ENCODE measurements at regions not wholly inside any gene's neighbourhood (a gene's known extent, or its start where the extent isn't known, plus 50 kb on each side); places are given as distances from the start of the nearest gene placed in this dataset.
A peak's percentile ranks its signal among the peaks of the same experiment; 100 is the strongest.
"Not testable (repeated sequence)": the region's sequence is repeated elsewhere in the genome, so short reads cannot be mapped to it uniquely, and the experiment has no call there.

DNA sequence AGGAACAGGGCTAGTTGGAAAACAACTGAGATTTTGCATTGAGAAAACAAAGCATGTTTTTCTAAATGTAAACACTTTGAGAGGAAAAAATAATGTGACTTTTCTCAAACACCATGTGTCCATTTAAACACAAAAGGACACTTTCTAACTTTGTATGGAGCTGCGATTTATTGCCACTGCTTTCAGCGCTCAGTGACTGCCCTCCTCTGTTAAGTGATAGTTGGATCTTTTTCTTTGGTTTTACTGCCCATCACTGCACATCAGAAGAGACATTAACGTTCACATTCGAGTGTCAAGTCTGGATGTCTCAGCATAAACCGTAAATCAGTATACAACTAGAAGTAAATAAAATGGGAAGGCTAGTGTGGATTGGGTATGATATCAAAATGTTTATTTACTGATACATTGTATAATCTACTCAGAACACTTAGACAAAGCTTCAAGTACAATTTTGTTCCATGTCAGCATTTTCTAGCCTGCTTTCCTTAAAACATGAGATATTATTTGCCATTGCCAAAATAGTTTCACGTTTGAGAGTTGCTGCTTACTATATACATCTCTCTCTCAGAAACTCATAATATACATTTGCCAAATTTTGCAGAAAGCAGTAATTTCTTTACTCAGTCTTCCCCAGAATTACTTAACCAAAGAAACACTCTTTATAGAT is 237.6 kb downstream of the IKZF2 start:
- no peak for DNase-seq (ENCODE audit: low read depth)

DNA sequence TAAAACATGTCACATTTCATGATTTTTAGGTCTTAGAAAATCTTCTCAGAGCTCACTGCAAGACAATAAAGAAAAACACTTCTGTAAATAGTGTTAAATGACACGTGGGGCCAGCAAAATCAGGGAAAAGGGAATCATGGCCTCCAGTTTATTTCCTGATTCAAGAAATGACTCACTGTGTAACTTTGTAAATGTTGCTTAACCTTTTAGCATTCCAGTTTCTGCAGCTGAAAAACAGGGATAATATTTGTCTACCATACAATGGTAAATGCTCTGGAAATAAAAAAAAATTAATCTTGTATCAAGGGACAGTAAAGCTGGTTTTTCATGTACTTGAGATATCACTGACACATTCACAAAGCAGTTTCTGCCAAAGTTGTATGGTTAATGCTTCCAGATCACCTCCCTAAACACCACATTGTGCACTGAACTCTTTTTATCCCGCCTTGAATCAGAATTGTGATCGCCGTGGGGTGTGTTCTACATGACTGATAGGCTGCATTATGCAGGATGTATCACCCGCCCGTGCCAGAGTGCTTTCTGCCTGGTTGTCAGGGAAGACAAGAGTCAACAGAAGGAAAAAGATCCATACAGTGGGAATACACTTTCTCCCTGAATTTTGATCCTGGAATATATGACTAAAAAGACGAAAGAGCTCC is 238.8 kb downstream of the IKZF2 start:
- peak; percentile 54 for DNase-seq (ENCODE audit: low read depth)

DNA sequence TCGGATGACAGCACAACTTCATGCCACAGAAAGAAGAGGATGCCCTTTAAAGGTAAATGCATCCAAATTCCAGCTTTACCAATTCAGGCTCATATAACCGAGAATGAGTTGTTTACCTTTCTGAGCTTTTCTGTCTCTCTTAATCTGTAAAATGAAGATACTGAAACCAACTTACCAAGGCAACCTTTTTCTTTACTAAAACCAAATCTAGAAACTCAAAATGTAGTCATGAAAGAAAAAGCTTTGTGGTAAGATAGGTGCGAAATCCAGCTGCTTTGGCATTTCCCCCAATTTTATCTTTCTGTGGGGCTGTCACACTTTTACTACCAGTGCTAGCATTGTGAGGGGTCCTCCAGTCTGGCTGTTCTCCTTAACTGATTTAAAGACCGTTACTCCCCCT is 240.4 kb downstream of the IKZF2 start:
- no peak for DNase-seq (ENCODE audit: low read depth)

- peak; percentile 30 for DNase-seq (ENCODE audit: low read depth)
Measured at GRCh38 chr2:212908682-212909435, 242.6 kb downstream of the IKZF2 start.

DNA sequence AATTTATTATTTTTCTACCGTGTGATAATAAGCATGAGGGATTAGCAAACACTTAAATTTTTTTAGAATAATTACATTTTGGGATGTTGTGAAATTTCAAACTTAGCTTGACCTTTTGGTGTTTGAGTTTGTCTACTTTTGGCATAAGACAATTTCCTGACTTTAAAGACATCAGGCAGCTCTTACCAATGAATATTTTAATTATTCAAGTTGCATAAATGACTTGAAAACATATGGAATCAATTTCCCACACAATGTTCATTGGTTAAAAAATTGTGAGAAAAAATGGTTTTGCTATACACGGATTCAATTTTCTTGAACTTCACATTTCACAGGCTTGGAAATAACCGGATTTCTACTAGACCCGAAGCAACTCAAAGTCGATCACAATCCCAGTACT is 243.4 kb downstream of the IKZF2 start:
- no peak for DNase-seq (ENCODE audit: low read depth)

- no peak for DNase-seq (ENCODE audit: low read depth)
Measured at GRCh38 chr2:212906620-212907019, 244.8 kb downstream of the IKZF2 start.

DNA sequence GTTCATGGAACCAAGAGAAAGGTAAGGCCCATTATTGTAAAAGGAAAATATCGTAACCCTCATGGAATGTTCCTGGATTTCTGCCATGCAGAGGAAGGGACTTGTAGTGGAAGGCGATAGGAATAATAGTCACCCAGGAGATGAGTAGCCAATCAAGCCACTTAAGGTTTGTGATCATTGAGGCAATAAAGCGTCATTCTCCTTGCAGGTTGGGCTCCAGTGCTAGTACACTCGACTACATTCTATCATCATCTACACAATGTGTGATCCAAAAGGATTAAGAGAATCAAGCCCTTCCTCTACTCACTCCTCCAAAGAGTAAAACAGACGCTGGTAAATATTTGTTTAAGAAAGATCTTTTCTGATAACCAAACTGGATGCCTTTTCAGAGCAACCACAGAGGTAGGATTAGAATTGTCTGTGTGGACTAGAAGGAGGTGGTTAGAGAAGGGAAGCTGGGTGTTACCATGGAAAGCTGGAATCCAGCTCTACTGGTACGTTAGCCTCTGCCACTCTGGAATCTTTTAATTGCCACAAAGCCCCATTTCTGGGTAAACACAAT is 245.7 kb downstream of the IKZF2 start:
- no peak for DNase-seq (ENCODE audit: low read depth)

DNA sequence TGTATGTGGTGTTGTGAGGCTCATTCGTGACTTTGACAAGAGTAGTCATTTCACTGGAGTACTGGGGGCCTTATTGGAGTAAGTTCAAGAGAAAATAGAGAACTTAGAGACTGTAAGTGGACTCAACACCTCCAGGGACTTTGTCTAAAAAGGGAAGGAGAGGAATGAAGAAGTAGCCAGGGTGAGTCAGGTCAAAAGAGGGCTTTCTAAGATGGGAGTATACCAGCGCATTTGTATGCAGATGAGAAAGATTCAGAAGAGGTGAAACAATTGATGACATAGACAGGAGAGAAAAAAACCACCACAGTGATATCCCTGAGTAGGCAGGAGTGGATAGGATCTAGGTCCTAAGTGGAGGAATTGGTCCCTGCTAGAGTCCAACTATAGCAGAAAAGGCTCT is 246.8 kb downstream of the IKZF2 start:
- DNase-seq (ENCODE audit: low read depth): no peak

- DNase-seq (ENCODE audit: low read depth): no peak
Measured at GRCh38 chr2:212903413-212903812, 248.0 kb downstream of the IKZF2 start.

GRCh38 chr2:212902421-212902820 is 249.0 kb downstream of the IKZF2 start:
- DNase-seq (ENCODE audit: low read depth): no peak

DNA sequence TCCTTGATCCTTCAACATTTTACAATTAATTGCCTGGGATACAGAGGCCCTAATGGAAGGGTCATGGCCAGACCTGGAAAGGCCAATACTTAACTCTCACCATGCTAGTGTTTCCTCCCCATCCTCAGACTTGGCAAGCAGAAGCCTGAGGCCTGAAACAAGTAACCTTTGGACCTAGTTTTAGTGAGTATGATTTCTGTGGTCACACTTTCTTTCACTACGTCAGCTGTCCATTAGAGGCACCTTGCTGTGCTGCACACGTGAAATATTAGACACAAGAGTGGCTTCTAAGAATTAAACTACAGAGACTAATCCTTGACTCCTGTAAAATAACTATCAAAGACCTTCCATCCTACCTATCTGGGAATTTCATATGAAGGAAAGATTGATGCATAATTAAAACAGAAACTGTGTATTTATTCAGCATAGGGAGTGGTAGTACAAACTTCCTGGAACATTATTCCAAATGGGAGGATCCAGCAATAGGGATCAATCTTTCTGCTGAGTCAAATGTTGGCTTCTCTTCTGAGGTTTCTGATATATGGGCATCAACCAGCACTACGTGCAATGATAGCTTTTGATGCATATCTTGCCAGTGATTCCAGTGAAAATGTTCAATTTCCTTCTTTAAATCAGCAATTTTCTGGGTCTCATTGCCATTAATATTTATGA is 249.7 kb downstream of the IKZF2 start:
- no peak for DNase-seq (ENCODE audit: low read depth)

DNA sequence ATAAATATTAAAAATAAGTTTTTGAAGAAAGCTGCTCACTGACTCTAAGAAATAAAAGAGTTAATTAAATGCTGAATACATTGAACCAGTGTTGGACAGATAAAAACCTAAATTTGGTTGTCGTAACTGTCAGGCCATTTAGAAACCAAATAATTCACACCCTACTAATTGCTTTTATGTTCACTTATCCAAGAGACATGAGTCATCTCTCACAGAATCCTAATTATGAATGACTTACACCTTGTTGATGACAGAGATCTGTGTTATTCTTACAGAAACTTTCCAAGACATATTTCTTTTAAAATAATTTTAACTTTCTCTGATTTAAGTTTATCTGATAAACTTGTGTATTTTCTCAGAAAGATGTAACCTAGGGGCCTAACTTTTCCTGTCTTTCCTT is 250.7 kb downstream of the IKZF2 start:
- no peak for DNase-seq (ENCODE audit: low read depth)

- DNase-seq (ENCODE audit: low read depth): no peak
Measured at GRCh38 chr2:212898011-212898410, 253.4 kb downstream of the IKZF2 start.

DNA sequence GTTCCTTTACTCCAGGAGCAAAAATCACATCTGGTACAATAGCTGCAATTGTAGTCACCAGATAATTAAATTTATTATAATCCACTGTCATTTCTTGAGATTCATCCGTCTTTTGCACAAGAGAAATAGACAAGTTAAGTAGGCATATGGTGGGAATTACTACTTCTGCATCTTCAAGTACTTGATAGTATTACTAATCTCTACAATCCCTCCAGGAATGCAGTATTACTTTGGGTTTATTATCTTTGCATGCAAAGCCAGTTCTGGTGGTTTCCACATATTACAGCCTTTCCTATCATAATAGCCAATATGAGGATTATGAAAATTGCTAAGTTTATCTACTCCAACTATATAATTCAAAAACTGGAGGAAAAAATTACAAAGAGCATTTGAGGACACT is 254.1 kb downstream of the IKZF2 start:
- peak; percentile 21 for DNase-seq (ENCODE audit: low read depth)

DNA sequence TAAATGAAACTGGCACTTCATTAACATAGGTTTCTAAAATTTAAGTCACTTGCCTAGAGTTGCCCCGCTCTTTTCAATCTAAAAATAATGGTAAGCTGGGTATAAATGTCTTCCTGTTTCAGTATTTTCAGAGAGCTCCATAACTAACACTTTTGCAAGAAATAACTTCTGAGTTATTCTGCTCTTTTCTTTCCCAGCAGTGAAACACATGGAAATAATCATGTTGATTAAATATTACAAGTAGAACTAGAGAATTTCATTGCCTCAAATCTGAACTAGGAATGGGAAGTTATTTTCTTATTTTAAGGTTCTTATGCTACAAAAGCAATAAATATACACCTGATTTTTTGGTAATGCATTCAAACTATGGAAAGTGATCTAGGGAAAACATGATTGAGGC is 257.4 kb downstream of the IKZF2 start:
- DNase-seq (ENCODE audit: low read depth): no peak

DNA sequence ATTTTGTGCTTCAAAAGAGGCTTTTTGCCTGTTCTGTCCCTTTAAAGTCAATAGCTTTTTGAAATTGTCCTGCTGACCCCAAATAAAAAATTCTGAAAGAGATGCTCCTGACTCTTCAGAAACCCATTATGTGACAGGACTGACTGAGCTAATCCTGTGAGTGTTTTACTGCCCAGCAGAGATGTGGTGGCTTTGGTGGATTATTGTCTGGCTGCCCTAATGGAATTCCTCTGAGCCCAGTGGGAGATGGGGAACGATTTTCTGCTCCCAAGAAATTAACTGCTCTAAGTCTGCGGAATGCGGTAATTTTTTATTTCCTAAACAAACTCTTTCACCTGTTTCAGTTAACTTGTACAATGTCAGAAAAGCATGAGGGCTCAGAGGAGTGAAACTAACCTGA is 258.2 kb downstream of the IKZF2 start:
- DNase-seq (ENCODE audit: low read depth): no peak

DNA sequence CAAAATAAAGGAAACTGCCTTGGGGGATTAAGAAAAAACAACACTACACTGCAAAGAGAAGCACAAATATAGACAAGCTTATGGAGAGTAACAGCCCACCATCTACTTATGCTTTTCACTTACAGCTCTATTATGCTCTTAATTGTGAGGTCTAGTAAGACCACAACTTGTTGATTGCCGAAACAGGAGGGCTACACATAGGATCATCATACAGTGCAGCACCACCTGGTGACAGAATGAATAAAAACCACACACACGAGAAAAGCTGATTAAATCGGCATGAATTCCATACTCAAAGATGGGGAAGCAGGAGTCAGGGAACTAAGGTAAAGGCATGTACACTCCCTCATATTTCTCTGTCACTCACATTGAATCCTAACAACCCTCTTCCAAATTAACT is 259.2 kb downstream of the IKZF2 start:
- DNase-seq (ENCODE audit: low read depth): peak; percentile 21

DNA sequence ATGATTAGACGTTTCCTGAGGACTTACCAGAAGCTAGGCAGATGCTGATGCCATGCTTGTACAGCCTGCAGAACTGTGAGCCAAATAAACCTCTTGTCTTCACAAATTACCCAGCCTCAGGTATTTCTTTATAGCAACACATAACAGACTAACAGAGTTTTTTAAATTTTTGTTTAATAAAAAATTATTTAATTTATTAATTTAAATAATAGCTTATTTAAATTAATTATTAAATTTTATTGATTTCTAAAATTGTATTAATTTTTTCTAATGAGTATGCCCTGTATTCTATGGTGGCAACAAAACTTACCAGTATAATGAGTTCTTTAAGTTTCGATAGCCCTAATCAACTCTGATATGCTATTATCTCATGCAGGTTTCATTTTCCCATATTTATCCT is 259.8 kb downstream of the IKZF2 start:
- no peak for DNase-seq (ENCODE audit: low read depth)

DNA sequence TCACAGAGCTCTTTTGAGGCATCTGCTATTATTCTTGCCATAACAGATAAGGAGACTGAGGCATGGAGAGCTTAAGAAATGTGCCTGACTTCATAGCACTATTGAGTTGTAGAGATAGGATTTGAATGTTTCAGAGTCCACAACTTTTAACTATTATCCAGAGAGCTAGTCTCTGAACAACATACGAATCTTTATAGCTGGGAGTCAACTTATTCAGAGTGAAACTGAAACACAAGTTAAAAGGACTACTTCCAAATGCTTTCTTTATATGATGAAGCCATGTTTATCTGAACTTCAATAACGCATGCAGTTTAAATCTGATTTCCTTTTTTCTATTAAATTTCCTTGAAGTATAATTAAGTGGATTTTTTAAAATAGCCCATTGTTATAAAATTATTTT is 268.8 kb downstream of the IKZF2 start:
- DNase-seq (ENCODE audit: low read depth): no peak

DNA sequence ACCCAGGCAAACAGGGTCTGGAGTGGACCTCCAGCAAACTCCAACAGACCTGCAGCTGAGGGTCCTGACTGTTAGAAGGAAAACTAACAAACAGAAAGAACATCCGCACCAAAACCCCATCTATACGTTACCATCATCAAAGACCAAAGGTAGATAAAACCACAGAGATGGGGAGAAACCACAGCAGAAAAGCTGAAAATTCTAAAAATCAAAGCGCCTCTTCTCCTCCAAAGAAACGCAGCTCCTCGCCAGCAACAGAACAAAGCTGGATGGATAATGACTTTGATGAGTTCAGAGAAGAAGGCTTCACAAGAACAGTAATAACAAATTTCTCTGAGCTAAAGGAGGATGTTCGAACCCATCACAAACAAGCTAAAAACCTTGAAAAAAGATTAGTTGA is 274.9 kb downstream of the IKZF2 start:
- DNase-seq (ENCODE audit: low read depth): not testable (repeated sequence)

DNA sequence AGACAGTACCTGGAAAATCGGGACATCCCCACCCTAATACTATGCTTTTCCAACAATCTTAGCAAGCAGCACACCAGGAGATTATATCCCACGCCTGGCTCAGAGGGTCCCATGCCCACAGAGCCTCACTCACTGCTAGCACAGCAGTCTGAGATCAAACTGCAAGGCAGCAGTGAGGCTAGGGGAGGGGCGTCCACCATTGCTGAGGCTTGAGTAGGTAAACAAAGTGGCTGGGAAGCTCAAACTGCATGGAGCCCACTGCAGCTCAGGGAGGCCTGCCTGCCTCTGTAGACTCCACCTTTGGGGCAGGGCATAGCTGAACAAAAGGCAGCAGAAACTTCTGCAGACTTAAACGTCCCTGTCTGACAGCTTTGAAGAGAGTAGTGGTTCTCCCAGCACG is 275.5 kb downstream of the IKZF2 start:
- not testable (repeated sequence) for DNase-seq (ENCODE audit: low read depth)

DNA sequence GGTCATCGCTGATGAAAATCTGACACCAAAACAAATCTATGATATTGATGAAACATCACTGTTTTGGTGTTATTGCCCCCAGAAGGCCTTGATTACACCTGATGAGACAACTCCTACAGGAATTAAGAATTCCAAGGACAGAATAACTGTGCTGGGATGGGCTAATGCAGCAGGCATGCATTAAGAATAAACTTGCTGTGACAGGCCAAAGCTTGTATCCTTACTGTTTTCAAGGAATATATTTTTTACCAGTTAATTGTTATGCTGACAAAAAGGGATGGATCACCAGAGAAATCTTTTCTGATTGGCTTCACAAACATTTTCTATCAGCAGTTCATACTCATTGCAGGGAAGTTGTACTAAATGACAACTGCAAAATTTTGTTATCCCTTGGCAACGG is 278.2 kb downstream of the IKZF2 start:
- DNase-seq (ENCODE audit: low read depth): no peak

- DNase-seq (ENCODE audit: low read depth): no peak
Measured at GRCh38 chr2:212871597-212871996, 279.8 kb downstream of the IKZF2 start.

Data from stromal cell of bone marrow (primary cell).